ENCODE measurements at regions not wholly inside any gene's neighbourhood (a gene's known extent, or its start where the extent isn't known, plus 50 kb on each side); places are given as distances from the start of the nearest gene placed in this dataset.

- TF ChIP-seq ZNF639 (CRISPR knock-in tag; conservative IDR thresholded peaks at IDR 0.05 in 1 of 2, IDR thresholded peaks at IDR 0.05 in 1 of 2) (peak in 1 of 2 experiments; percentile 69; a peak in 2 of 4 replicates), ZNF830 (CRISPR knock-in tag; IDR thresholded peaks at IDR 0.05) (0 out of 2 replicates have a peak, but pooled peaks have one; percentile 5), PHF8 (IDR thresholded peaks at IDR 0.05; ENCODE audit: borderline replicate concordance, low read length) (peak; percentile 6; the same call in 1 of the 2 replicates), C11orf30 (IDR thresholded peaks at IDR 0.05; ENCODE audit: low read depth) (no peak), PYGO2 (tag; IDR thresholded peaks at IDR 0.05) (peak; percentile 62), ZNF586 (CRISPR knock-in tag; conservative IDR thresholded peaks at IDR 0.05) (0 out of 2 replicates have a peak, but pooled peaks have one; percentile 30), FOXM1 (IDR thresholded peaks at IDR 0.05; ENCODE audit: low read depth) (no peak), FOXM1 (CRISPR knock-in tag; IDR thresholded peaks at IDR 0.05; ENCODE audit: low read depth) (no peak), TCFL5 (CRISPR knock-in tag; conservative IDR thresholded peaks at IDR 0.05) (peak; percentile 64; the same call in 1 of the 2 replicates), ZNF318 (IDR thresholded peaks at IDR 0.05; ENCODE audit: borderline replicate concordance in 1 of 2, low read depth in 1 of 2) (no peak), SMAD3 (CRISPR knock-in tag; conservative IDR thresholded peaks at IDR 0.05) (peak; percentile 68; the same call in 1 of the 2 replicates), HMBOX1 (IDR thresholded peaks at IDR 0.05) (no peak), TFE3 (CRISPR knock-in tag; IDR thresholded peaks at IDR 0.05) (peak; percentile 3; the same call in 1 of the 2 replicates), HDAC8 (tag; IDR thresholded peaks at IDR 0.05) (peak; percentile 93), NBN (IDR thresholded peaks at IDR 0.05; ENCODE audit: low read depth) (no peak; the same call in 1 of the 2 replicates)
These were observed 62.0 kb upstream of the TFRC start (continued) for GRCh38 chr3:196143708-196144382.

All from K562 (cell line).